ENCODE measurements at regions not wholly inside any gene's neighbourhood (a gene's known extent, or its start where the extent isn't known, plus 50 kb on each side); places are given as distances from the start of the nearest gene placed in this dataset.

GRCh38 chr13:103391936-103392335 lies 325.7 kb upstream of the SLC10A2 start:
- no peak for TF ChIP-seq POLR2A (IDR thresholded peaks at IDR 0.05)
- TF ChIP-seq CTCF (IDR thresholded peaks at IDR 0.05) = no peak
